8988T (cell line): ENCODE measurements at regions not wholly inside any gene's neighbourhood (a gene's known extent, or its start where the extent isn't known, plus 50 kb on each side); places are given as distances from the start of the nearest gene placed in this dataset.
"Not testable (repeated sequence)": the region's sequence is repeated elsewhere in the genome, so short reads cannot be mapped to it uniquely, and the experiment has no call there.

ENCODE experiments used
- DNase-seq: peaks from one replicate; pipeline ENCODE4 v3.0.0; 2011

GRCh38 chr15:31606931-31607497, 280.4 kb downstream of the KLF13 start:
- DNase-seq = no peak

GRCh38 chr15:31607656-31608055, 281.0 kb downstream of the KLF13 start:
- no peak for DNase-seq

- DNase-seq = no peak
These were observed 282.6 kb downstream of the KLF13 start for GRCh38 chr15:31609258-31609681.

- no peak for DNase-seq
These were observed 283.3 kb downstream of the KLF13 start for GRCh38 chr15:31609906-31610305.

GRCh38 chr15:31615643-31616415, 289.2 kb downstream of the KLF13 start:
- no peak for DNase-seq

GRCh38 chr15:31623297-31623696, 296.7 kb downstream of the KLF13 start:
- DNase-seq = not testable (repeated sequence)

GRCh38 chr15:31624115-31624514, 297.5 kb downstream of the KLF13 start:
- DNase-seq = not testable (repeated sequence)

GRCh38 chr15:31635715-31636114, 309.1 kb downstream of the KLF13 start:
- not testable (repeated sequence) for DNase-seq

- not testable (repeated sequence) for DNase-seq
These were observed 310.3 kb downstream of the KLF13 start for GRCh38 chr15:31636911-31637310.

- not testable (repeated sequence) for DNase-seq
These were observed 317.3 kb downstream of the KLF13 start for GRCh38 chr15:31643955-31644354.

GRCh38 chr15:31644761-31645160, 318.1 kb downstream of the KLF13 start:
- DNase-seq = not testable (repeated sequence)

GRCh38 chr15:31647337-31647826, 320.7 kb downstream of the KLF13 start:
- DNase-seq = not testable (repeated sequence)

GRCh38 chr15:31649634-31650033, 323.0 kb downstream of the KLF13 start:
- not testable (repeated sequence) for DNase-seq

- DNase-seq = not testable (repeated sequence)
These were observed 323.5 kb downstream of the KLF13 start for GRCh38 chr15:31650055-31650701.

- DNase-seq = not testable (repeated sequence)
These were observed 330.3 kb downstream of the KLF13 start for GRCh38 chr15:31656915-31657314.

GRCh38 chr15:31660816-31661215, 334.2 kb downstream of the KLF13 start:
- DNase-seq = no peak

- DNase-seq = not testable (repeated sequence)
These were observed 339.1 kb downstream of the KLF13 start for GRCh38 chr15:31665732-31666131.

- DNase-seq = not testable (repeated sequence)
These were observed 342.7 kb downstream of the KLF13 start for GRCh38 chr15:31669158-31669908.

- DNase-seq = not testable (repeated sequence)
These were observed 346.6 kb downstream of the KLF13 start for GRCh38 chr15:31673263-31673662.

GRCh38 chr15:31681529-31682259, 348.6 kb upstream of the CHRNA7 start:
- not testable (repeated sequence) for DNase-seq

- DNase-seq = not testable (repeated sequence)
These were observed 343.2 kb upstream of the CHRNA7 start for GRCh38 chr15:31687088-31687487.

- not testable (repeated sequence) for DNase-seq
These were observed 333.8 kb upstream of the CHRNA7 start for GRCh38 chr15:31696509-31696908.
